AG04450 (cell line): ENCODE measurements at regions not wholly inside any gene's neighbourhood (a gene's known extent, or its start where the extent isn't known, plus 50 kb on each side); places are given as distances from the start of the nearest gene placed in this dataset.

Experiments
- CTCF ChIA-PET: fragments of 300-600, 350-600 bp; formaldehyde crosslinking; extraction: SDS; loops from one replicate; lab custom pipeline; 2022; ENCODE audit warnings: antibody characterized with exemption, inconsistent platforms; lab: Charles Lee
- POLR2A ChIA-PET: fragments of 350-600 bp; formaldehyde crosslinking; extraction: SDS; loops from one replicate; lab custom pipeline; 2021; ENCODE audit warnings: antibody characterized with exemption, inconsistent platforms; lab: Yijun Ruan, JAX
- DNase-seq: peaks from one replicate; pipeline ENCODE4 v3.0.0-alpha.2; 2011; ENCODE audit warnings: low read depth, low spot score
- H3K27ac ChIP-seq: one replicate; pipeline ENCODE4 v1.5.1; 2012; ENCODE audit warnings: low read depth, low read length, control low read depth
- H3K27me3 ChIP-seq: one replicate; pipeline ENCODE4 v1.6.0; 2012; ENCODE audit warnings: low read length; ENCODE audit not compliant: control insufficient read depth, insufficient read depth
- H3K4me3 ChIP-seq: 2 replicates; pipeline ENCODE4 v1.5.1; 2011; ENCODE audit warnings: mild to moderate bottlenecking, low read depth, low read length, control low read depth
- H3K9me3 ChIP-seq: 2 replicates; pipeline ENCODE4 v1.5.1; 2012; ENCODE audit warnings: low read length; ENCODE audit not compliant: control insufficient read depth, insufficient read depth
- TF ChIP-seq, protein P1 (sequence below): IDR thresholded peaks from 2 replicates; pipeline ENCODE4 v1.5.1; 2011; ENCODE audit warnings: low read depth, low read length, control low read depth, inconsistent platforms

DNA sequence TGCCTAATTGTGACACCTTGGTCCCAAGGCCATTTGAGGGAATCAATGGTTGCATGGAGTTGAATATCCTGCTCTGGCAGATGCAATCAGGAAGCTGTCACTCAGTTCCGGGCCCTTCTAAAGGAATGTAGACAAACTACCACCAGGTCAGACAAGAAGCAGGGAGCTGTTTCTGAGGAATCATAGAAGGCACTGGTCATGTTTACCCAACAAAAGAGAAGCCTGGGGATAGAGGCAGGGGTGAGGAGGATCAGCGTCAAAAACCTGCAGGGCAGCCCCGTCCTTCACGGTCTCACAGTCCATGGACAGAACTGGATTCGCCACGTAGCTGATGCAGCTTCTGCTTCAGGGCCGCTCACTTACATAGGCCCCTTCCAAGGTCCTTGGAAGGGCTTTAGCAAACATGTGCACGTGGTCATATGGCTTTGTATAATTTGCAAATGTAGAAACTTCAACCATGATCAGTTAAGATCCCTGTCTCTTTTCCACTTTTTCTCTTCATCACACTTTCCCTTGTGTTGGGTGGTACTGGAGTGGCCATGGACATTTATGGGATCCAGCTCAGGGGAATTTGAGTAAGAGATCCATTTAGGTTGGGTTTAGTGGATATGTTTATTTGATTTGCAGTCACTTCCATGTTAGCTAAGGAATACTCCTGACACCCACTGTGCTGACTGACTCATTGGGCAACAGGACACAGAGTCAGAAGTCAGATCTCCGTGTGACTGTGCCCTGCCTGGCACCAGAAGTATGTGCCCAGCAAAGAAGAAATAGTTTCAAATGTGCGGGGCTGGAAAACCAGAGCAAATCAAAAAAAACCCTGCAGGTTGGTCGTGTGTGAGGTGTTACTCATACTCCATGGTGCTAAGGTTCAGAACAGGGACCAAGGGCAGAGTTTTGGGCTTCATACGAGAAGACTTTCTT, 60.0 kb upstream of the ZFAND3 start:
- TF ChIP-seq, protein P1, sequence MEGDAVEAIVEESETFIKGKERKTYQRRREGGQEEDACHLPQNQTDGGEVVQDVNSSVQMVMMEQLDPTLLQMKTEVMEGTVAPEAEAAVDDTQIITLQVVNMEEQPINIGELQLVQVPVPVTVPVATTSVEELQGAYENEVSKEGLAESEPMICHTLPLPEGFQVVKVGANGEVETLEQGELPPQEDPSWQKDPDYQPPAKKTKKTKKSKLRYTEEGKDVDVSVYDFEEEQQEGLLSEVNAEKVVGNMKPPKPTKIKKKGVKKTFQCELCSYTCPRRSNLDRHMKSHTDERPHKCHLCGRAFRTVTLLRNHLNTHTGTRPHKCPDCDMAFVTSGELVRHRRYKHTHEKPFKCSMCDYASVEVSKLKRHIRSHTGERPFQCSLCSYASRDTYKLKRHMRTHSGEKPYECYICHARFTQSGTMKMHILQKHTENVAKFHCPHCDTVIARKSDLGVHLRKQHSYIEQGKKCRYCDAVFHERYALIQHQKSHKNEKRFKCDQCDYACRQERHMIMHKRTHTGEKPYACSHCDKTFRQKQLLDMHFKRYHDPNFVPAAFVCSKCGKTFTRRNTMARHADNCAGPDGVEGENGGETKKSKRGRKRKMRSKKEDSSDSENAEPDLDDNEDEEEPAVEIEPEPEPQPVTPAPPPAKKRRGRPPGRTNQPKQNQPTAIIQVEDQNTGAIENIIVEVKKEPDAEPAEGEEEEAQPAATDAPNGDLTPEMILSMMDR = no peak
- no peak overlapping the region for H3K27ac ChIP-seq
- no peaks in the 10 kb centered on the region for H3K9me3 ChIP-seq
- no peak for DNase-seq
- ChIA-PET CTCF (no interaction called here), POLR2A (no interaction called here)
- no peak overlapping the region for H3K4me3 ChIP-seq
- peaks cover 28% of the 10 kb centered on the region for H3K27me3 ChIP-seq

DNA sequence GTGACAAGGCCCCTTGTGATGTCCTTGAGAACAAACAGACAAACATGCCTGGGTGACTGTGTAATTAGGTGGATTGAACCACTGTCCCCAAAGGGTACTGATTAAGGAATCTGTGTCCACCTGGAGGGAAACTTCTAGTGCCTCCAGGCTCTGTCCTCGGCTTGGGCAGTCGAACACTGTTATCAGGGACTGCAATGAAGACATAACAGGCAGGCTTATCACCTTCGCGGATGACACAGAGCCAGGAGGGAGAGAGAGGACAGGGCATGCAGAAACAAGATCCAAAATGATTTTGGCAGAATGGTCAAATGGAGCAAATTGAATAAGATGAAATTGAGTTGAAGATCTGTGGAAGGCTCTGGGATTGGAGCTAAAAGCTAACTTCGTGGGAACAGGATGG, 60.9 kb upstream of the ZFAND3 start:
- ChIA-PET POLR2A (no interaction called here), CTCF (interaction anchor here (0.9 kb wide), 1 partner anchor 735 kb away, joined by 3 read pairs; no protein-coding TSS in a partner anchor)
- H3K27ac ChIP-seq = no peak overlapping the region
- H3K4me3 ChIP-seq = no peak overlapping the region
- TF ChIP-seq, protein P1 = no peak
- no peaks in the 10 kb centered on the region for H3K9me3 ChIP-seq
- DNase-seq = no peak
- H3K27me3 ChIP-seq = peaks cover 26% of the 10 kb centered on the region

DNA sequence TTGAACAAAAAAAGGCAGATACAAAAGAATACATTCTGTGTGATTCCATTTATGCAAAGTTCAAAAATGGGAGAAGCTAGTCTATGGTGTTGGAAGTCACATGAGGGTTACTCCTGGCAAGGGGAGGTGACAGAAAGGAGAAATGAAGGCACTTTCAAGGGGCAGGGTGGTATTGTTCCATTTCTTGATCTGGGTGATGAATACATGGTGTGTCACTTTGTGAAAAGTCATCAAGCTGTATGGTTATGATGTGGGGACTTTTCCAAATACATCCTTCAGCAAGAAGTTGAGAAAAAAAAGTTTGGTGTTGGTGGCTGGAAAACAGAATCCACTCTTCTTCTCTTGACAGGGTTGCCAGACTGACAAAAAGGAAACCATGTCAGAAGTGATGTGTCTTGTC, 60.6 kb upstream of the MDGA1 start:
- H3K27ac ChIP-seq = no peak overlapping the region
- ChIA-PET CTCF (interaction anchor here (0.9 kb wide), 1 partner anchor 735 kb away, joined by 3 read pairs; no protein-coding TSS in a partner anchor), POLR2A (no interaction called here)
- H3K27me3 ChIP-seq = peaks cover 22% of the 10 kb centered on the region
- no peak overlapping the region for H3K4me3 ChIP-seq
- no peaks in the 10 kb centered on the region for H3K9me3 ChIP-seq
- TF ChIP-seq, protein P1 = no peak
- no peak for DNase-seq

DNA sequence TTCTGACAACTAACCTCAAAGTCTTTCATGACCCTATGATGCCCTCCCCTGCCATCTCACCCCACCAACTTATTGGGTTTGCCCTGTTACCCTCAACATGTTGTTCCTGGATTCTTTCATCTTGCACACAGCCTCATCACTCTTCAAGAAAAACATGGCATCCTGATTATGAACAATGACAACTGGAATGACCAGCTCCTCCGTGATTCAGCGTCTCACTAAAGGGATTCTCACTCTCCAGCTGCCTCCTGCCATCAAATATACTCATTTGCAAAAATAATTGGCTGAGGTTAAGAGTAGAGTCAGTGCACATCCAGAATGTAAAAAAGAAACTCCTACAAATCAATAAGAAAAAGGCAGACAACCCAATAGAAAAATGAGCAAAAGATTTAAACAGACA, 59.7 kb upstream of the MDGA1 start:
- ChIA-PET POLR2A (no interaction called here), CTCF (interaction anchor here (0.5 to 1.7 kb wide), 2 partner anchors 34 to 257 kb away, joined by 3 to 5 read pairs; partner anchors contain the start of gene CCDC167)
- TF ChIP-seq, protein P1 = no peak
- no peak overlapping the region for H3K27ac ChIP-seq
- H3K9me3 ChIP-seq = no peaks in the 10 kb centered on the region
- DNase-seq = no peak
- no peak overlapping the region for H3K4me3 ChIP-seq
- peaks cover 16% of the 10 kb centered on the region for H3K27me3 ChIP-seq

DNA sequence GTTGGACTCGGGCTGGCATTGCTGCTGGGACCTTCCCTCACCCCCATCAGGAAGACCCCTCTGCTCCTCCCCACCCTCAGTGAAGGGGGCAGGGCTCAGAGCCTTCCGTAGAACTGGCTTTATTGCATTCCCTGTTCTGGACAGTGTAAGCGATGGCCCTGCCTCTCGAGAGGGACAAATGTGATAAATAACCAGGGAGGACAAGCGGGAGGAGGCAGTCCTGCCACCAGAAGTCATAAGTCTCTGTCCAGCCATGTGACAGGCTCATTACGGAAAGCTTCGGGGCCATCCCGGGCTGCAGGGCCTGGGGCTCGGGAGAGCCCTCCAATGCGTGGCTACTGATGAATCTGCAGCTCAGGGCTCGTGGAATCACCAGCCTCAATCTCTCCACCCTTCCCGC, 58.5 kb upstream of the MDGA1 start:
- CTCF ChIA-PET = interaction anchor here (1.7 kb wide), 1 partner anchor 35 kb away, joined by 5 read pairs; no protein-coding TSS in a partner anchor
- POLR2A ChIA-PET = no interaction called here
- Histone ChIP-seq H3K4me3 (no peak overlapping the region), H3K27ac (no peak overlapping the region), H3K27me3 (peaks cover 9% of the 10 kb centered on the region), H3K9me3 (no peaks in the 10 kb centered on the region)
- DNase-seq = no peak
- TF ChIP-seq, protein P1 = no peak
